ENCODE measurements at regions not wholly inside any gene's neighbourhood (a gene's known extent, or its start where the extent isn't known, plus 50 kb on each side); places are given as distances from the start of the nearest gene placed in this dataset.
"Not testable (repeated sequence)": the region's sequence is repeated elsewhere in the genome, so short reads cannot be mapped to it uniquely, and the experiment has no call there.

DNA sequence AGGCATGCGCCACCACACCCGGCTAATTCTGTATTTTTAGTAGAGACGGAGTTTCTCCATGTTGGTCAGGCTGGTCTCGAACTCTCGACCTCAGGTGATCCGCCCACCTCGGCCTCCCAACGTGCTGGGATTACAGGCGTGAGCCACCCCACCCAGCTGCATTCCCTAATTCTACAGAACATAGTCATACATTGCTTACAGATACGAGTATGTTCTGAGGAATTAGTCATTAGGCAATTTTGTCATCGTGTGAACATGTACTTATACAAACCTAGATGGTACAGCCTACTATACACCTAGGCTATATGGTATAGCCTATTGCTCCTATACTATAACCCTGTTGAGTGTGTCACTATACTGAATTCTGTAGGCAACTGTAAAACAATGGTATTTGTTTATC lies 353.4 kb upstream of the PSMD7 start:
- not testable (repeated sequence) for H3K4me3 Mint-ChIP-seq, H3K36me3 Mint-ChIP-seq, H3K9me3 Mint-ChIP-seq, H3K4me1 Mint-ChIP-seq, ATAC-seq, H3K27me3 Mint-ChIP-seq, H3K27ac Mint-ChIP-seq

DNA sequence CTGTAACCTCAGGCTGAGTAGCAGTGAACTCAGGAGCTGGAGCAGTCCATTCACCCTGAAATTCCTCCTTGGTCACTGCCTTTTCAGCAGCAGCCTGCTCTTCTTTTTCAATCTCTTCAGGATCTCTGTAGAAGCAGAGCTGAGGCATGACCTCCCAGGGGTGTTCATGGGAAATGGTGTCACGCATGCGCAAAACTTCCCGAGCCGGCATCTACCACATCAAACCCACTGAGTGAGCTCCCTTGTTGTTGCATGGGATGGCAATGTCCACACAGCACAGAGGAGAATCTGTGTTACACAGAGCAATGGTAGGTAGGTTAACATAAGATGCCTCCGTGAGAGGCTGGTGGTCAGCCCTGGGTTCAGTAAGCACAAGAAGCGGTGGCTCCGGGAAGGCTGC lies 355.8 kb upstream of the PSMD7 start:
- not testable (repeated sequence) for H3K9me3 Mint-ChIP-seq, H3K4me3 Mint-ChIP-seq, H3K27ac Mint-ChIP-seq, H3K4me1 Mint-ChIP-seq, H3K36me3 Mint-ChIP-seq, H3K27me3 Mint-ChIP-seq, ATAC-seq

DNA sequence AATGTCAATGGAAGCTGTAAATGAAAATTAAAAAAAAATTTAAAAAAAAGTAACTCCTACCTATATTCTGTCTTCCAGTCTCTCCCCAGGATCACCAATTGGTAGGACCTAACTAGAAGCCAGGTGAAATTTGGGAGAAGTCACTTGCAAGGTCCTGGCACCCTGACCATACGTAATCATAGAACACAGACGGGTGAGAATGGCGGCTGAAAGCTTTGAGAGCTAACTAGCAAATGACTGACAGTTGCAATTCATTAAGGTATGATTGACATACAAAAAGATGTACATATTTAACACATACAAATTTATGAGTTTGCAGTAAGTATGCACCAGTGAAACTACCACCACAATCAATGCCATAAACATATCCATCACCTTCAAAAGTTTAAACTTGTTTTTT lies 372.7 kb upstream of the PSMD7 start:
- Mint-ChIP-seq H3K9me3 (peaks cover 19% of the 10 kb centered on the region), H3K4me1 (no peaks in the 10 kb centered on the region), H3K27ac (no peak overlapping the region), H3K36me3 (no peaks in the 10 kb centered on the region), H3K27me3 (peaks cover 9% of the 10 kb centered on the region), H3K4me3 (no peak overlapping the region)
- ATAC-seq: no peak

DNA sequence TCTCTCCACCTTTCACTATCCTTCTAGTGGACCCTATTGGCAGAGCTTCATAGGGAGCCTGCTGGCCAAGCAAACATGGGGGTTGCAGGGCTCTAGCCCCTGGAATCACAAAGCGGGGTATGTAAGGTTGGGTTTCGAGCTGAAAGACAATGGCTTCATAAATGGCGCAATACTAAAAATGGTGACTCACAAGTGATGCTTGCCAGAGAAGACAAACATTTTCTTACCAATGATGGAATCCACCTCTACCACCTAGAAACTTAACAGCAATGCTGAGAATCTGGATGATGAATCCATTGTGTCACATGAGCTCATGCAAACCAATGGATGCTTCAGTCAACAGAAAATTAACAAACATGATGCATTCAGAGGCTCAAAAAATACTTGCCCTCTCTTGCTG lies 375.3 kb upstream of the PSMD7 start:
- H3K4me3 Mint-ChIP-seq: no peak overlapping the region
- no peak for ATAC-seq
- no peak overlapping the region for H3K27ac Mint-ChIP-seq
- peaks cover 9% of the 10 kb centered on the region for H3K27me3 Mint-ChIP-seq
- H3K4me1 Mint-ChIP-seq: no peaks in the 10 kb centered on the region
- H3K9me3 Mint-ChIP-seq: peaks cover 11% of the 10 kb centered on the region
- no peaks in the 10 kb centered on the region for H3K36me3 Mint-ChIP-seq

DNA sequence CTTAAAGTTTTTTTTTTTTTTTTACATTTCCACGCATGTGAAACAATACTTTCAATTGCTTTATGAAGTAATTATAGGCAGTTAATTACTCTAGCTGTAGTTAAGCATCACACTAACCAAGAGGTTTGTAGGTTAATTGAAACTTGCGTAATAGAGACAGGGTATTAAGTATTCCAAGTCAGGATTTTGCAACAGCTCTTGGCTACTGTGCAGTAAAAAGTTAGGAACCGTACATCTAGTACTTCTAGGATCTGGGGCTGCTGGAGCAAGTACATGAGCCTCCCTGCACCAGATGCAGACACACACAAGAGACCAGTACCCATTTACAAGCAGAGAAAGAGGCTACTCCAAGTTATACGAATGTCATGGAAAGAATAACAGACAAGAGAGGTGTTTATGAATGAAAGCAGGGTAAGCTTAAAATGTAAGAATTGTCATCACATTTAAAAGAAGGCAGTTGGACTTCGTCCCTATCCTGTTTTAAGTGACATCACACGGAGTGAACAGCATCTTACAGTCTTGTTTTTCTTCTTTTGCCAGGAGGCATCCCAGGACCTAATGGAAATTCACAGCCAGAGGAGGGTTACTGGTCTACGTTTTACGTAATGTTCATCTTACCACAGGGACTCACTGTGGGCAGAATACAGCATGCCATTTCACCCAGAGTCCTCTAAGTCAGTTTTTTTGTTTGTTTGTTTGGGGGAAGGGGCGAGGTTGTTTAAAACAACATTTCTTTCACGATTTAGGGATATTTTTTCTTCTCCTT lies 379.6 kb upstream of the PSMD7 start:
- H3K27me3 Mint-ChIP-seq: peaks cover 9% of the 10 kb centered on the region

DNA sequence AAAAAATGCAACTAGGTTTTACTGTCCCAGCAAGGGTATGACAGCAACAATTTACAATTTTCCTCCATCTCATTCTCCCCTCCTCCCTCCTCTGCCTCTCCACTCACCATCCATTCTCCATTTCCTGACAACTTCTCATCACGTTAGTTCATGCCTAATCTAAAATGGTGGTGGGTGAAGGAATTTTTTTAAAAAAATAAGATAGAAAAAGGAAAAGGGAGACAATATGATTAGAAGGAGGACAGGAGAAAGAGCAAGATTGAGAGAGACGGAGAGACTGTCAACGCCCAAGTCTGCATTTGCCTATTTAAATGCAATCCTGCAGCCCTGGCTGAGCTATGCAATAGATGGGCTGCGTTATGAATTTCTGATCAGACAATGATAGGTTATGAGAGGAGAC lies 380.7 kb upstream of the PSMD7 start:
- ATAC-seq: no peak
- Mint-ChIP-seq H3K4me3 (no peak overlapping the region), H3K4me1 (no peaks in the 10 kb centered on the region), H3K36me3 (no peaks in the 10 kb centered on the region), H3K27me3 (peaks cover 8% of the 10 kb centered on the region), H3K9me3 (peaks cover 3% of the 10 kb centered on the region), H3K27ac (no peak overlapping the region)

More for the DNA sequence above, 379.6 kb upstream of the PSMD7 start:
- Mint-ChIP-seq H3K4me1 (no peaks in the 10 kb centered on the region), H3K4me3 (no peak overlapping the region), H3K9me3 (peaks cover 3% of the 10 kb centered on the region), H3K36me3 (no peaks in the 10 kb centered on the region), H3K27ac (no peak overlapping the region)
- no peak for ATAC-seq

DNA sequence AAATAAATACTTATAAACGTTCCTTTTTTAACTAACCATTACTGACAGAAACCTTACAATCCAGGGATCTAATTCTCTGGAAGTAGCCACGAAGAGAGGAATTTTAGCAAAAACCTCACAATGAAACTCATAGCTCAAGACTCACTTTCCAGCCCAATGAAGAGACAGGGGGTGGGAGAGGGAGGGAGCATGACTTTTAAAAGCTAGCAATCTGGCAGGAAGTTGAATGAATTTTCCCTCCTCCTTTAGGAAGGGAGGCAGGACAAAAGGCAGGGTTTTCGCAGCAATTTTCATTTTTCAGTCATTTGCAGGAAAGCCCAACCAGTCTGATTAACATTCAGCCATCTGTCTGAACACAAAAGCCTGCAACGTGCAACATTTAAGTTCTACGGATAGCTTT lies 381.5 kb upstream of the PSMD7 start:
- Mint-ChIP-seq H3K36me3 (no peaks in the 10 kb centered on the region), H3K27ac (no peak overlapping the region), H3K9me3 (no peaks in the 10 kb centered on the region), H3K4me1 (no peaks in the 10 kb centered on the region), H3K4me3 (no peak overlapping the region), H3K27me3 (peaks cover under 1% of the 10 kb centered on the region)
- no peak for ATAC-seq

DNA sequence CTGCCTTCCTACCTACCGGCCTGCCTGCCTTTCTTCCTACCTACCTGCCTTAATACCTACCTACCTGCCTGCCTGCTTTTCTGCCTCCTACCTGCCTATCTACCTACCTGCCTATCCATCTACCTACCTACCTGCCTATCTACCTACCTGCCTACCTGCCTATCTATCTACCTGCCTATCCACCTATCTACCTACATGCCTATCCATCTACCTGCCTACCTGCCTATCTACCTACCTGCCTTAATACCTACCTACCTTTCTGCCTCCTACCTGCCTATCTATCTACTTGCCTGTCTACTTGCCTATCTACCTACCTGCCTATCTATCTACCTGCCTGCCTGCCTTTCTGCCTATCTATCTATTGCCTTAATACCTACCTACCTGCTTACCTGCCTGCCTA lies 383.8 kb upstream of the PSMD7 start:
- Mint-ChIP-seq H3K27me3 (no peaks in the 10 kb centered on the region), H3K9me3 (peaks cover 3% of the 10 kb centered on the region), H3K27ac (no peak overlapping the region), H3K4me3 (no peak overlapping the region), H3K4me1 (no peaks in the 10 kb centered on the region), H3K36me3 (no peaks in the 10 kb centered on the region)
- no peak for ATAC-seq

DNA sequence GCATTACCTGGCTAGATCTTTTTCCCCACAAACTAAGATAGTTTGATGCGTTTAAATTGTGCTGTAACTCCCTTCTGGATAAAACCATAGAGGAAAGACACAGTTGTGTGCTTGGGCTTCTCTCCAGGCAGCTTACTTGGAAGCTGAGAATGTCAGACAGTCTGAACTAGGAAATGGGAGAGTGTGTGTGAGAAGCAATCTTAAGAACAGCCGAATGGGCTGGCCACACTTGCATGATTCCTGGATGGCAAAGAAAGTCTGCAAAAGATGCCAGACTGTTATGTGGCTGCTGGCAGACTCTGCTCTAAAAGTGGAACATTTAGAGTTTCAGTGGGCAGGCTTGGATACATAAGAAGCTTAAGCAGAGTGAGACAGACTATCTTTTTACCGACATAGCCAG lies 384.3 kb upstream of the PSMD7 start:
- Mint-ChIP-seq H3K4me1 (no peaks in the 10 kb centered on the region), H3K27me3 (no peaks in the 10 kb centered on the region), H3K27ac (no peak overlapping the region), H3K9me3 (peaks cover 3% of the 10 kb centered on the region), H3K4me3 (no peak overlapping the region), H3K36me3 (no peaks in the 10 kb centered on the region)
- ATAC-seq: no peak

DNA sequence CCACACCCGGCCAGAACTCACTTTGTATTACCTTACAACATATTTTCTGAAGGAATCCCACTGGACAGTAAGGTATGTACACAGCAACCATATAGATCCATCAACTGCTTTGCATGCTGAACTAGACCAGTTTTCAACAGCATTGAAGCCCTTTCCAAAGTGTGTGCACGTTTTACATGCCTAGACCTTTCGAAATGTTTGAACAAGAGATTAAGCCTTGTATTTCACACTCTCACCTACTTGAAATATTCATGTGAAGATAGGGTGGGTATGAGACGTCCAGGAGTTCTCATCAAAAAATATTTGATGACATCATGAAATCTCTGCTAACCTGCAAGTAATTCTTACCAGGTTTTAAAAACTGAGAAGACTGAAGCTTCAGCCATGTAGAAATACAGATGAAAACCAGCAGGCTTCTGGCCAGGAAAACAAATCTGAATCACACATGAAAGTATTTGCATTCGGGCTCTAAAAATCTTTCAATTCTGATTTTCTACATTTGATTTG lies 387.0 kb upstream of the PSMD7 start:
- no peaks in the 10 kb centered on the region for H3K4me1 Mint-ChIP-seq
- no peaks in the 10 kb centered on the region for H3K27me3 Mint-ChIP-seq

DNA sequence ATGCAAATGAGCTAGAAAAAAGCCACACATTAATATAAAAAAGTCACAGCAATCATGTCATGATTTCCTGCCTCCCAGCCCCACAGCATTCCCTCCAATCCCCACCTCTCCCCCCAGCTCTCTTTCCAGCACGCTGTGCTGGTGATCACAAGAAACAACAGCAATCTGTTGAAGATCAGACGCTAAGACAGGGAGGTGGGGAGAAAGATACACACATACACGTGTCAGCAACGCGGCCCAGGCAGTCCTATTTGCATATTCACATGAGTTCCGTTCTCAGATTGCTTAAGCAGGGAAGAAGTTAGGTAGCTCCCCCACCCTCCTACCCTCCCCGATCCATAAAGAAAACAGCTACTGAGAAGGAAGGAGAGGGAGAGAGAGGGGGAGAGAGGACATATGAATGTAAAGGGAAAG lies 405.5 kb upstream of the PSMD7 start:
- Mint-ChIP-seq H3K27me3 (peaks cover 30% of the 10 kb centered on the region), H3K27ac (no peak overlapping the region), H3K4me1 (peaks cover 11% of the 10 kb centered on the region), H3K36me3 (no peaks in the 10 kb centered on the region), H3K4me3 (no peak overlapping the region), H3K9me3 (no peaks in the 10 kb centered on the region)
- no peak for ATAC-seq

More for the DNA sequence above, 387.0 kb upstream of the PSMD7 start:
- H3K9me3 Mint-ChIP-seq: peaks cover 3% of the 10 kb centered on the region
- H3K36me3 Mint-ChIP-seq: no peaks in the 10 kb centered on the region
- ATAC-seq: no peak
- no peak overlapping the region for H3K27ac Mint-ChIP-seq
- no peak overlapping the region for H3K4me3 Mint-ChIP-seq

DNA sequence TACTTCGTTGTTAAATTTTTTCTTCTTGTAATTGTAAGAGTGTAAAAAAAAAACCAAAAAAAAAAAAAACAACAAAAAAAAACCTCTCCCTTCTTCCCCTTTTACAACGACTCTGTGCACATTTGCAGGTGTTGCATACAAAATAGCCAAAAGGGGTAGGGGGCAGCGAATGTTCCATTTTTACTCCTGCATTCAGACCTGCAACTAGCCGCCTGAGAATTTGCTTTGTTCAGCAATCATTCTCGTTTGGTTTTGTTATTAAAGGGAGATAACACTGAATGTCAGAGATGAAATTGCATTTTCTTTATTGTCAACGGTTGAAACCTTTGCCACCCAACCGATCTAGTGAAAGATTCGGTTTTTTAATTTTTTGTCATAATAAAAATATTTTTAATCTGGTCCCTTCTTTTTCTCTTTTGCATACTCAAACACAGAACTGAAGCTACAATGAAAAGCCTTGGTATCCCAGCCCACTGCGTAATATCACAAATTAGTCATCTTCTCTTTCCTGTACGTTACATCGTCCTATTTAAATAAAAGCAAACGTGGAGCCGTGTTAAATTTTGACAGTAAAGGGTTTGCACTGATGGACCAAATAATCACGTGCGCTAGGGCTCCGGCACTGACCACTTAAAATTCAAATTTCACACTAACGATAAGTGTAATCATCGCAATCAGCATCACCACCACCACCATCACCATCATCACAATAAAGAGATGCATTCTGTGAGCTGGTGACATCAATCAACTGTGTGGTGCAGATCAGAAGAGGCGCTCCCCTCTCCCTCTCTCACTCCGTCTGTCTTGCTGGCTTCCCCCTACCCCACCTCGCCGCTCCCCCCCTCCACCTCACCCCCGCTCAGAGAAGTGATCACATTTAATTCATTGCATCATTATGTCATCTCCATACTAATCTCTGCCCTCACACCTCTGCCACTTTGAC lies 406.2 kb upstream of the PSMD7 start:
- Mint-ChIP-seq H3K27ac (no peak overlapping the region), H3K36me3 (no peaks in the 10 kb centered on the region), H3K4me3 (no peak overlapping the region), H3K27me3 (peaks cover 30% of the 10 kb centered on the region), H3K9me3 (no peaks in the 10 kb centered on the region), H3K4me1 (peaks cover 11% of the 10 kb centered on the region)
- no peak for ATAC-seq

DNA sequence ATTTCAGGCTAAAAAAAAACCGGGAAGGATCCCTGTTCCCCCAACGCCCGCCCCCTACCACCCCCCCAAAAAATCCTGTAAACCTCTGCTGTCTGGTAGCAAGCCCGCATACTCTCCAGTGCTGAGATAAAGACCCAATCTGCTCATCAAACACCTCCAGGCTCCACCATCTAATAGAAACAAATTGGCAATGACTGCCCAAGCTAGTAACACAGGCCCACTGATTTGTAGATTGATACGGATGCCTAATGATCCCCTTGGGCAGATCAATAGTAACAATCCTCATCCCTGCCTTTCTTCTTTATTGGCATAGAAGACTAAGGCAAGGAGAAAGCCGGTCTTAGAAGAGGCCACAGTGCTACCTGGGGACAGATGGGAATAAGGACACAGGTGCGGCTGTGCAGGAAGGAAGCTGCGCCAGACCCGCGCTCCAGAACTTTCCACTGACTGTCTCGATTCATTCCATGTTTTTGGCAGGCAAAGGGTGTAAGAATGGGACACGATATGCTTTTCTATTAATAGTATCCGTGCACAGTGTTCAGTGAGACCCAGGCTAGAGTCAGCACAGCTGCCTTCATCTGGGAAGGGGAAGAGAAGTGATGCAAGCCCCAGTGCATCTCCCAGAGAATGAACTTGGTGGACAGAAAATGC lies 407.6 kb upstream of the PSMD7 start:
- no peak for ATAC-seq
- Mint-ChIP-seq H3K36me3 (no peaks in the 10 kb centered on the region), H3K4me3 (no peak overlapping the region), H3K27me3 (peaks cover 30% of the 10 kb centered on the region), H3K4me1 (peaks cover 11% of the 10 kb centered on the region), H3K9me3 (no peaks in the 10 kb centered on the region), H3K27ac (no peak overlapping the region)

DNA sequence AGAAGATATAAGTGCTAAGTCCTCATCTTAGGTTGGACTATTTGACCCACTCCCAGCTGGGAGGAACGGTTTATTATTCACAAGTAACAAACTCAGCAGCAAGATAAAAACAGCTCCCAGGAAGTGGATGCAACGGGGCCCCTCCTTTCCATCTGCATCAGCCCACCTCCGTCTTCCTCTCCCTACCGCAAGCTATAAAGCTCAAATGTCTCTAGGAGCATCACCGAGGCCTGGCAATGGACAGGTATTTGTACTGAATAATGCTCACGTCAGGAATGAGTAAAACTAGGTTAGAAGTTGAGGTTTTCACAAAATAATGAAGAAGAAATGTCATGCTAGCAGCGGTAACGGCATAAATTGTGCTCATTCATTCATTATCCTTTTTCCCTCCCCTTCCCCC lies 408.7 kb upstream of the PSMD7 start:
- Mint-ChIP-seq H3K27me3 (peaks cover 30% of the 10 kb centered on the region), H3K9me3 (no peaks in the 10 kb centered on the region), H3K27ac (no peak overlapping the region), H3K4me3 (no peak overlapping the region), H3K36me3 (no peaks in the 10 kb centered on the region), H3K4me1 (peaks cover 11% of the 10 kb centered on the region)
- ATAC-seq: no peak

DNA sequence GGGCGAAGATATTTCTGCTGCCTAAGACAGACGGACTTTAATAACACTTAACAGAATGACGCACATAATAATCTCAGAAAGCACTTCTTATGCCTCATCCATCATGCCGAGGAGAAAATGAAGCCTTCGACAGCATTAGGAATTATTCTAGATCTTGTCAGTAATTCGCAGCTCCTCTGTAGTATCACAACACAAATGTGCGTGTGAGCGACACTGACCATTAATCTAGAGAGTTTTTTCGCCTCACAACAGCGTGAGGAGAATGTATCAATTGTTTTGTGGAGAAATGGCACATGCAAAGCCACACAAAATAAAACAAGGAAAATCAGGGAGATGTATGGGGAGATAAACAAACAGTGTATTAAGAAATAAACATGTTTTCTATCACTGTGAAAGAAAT lies 410.2 kb upstream of the PSMD7 start:
- H3K27ac Mint-ChIP-seq: no peak overlapping the region
- ATAC-seq: no peak
- no peaks in the 10 kb centered on the region for H3K36me3 Mint-ChIP-seq
- H3K4me1 Mint-ChIP-seq: peaks cover 8% of the 10 kb centered on the region
- H3K4me3 Mint-ChIP-seq: no peak overlapping the region
- no peaks in the 10 kb centered on the region for H3K9me3 Mint-ChIP-seq
- peaks cover 26% of the 10 kb centered on the region for H3K27me3 Mint-ChIP-seq

Measured in stimulated activated memory B cell treated with anti-CD40 and anti-IgM and Interleukin-4, amounts not matched to agents 10 μg/mL and 1 μg/mL and 100 μg/mL, for 72 hours (primary cell).